HS-5 (cell line): ENCODE measurements at regions not wholly inside any gene's neighbourhood (a gene's known extent, or its start where the extent isn't known, plus 50 kb on each side); places are given as distances from the start of the nearest gene placed in this dataset.

Experiments used
- DNase-seq: peaks from one replicate; pipeline ENCODE4 v3.0.0-alpha.2; 2012; ENCODE audit warnings: low read depth

- no peak for DNase-seq
These were observed 447.6 kb upstream of the NETO1 start for GRCh38 chr18:73315381-73315780.

GRCh38 chr18:73313476-73313875, 445.7 kb upstream of the NETO1 start:
- no peak for DNase-seq

- no peak for DNase-seq
These were observed 428.9 kb upstream of the NETO1 start for GRCh38 chr18:73296686-73297085.

GRCh38 chr18:73292156-73292555, 424.4 kb upstream of the NETO1 start:
- no peak for DNase-seq

GRCh38 chr18:73288813-73289212, 421.0 kb upstream of the NETO1 start:
- no peak for DNase-seq

- DNase-seq, result no peak
These were observed 418.8 kb upstream of the NETO1 start for GRCh38 chr18:73286584-73286983.

- DNase-seq, result no peak
These were observed 416.0 kb upstream of the NETO1 start for GRCh38 chr18:73283788-73284187.

- DNase-seq, result no peak
These were observed 415.2 kb upstream of the NETO1 start for GRCh38 chr18:73283032-73283431.

- no peak for DNase-seq
These were observed 411.7 kb upstream of the NETO1 start for GRCh38 chr18:73279498-73279897.

GRCh38 chr18:73274812-73275621, 407.2 kb upstream of the NETO1 start:
- no peak for DNase-seq

- DNase-seq, result no peak
These were observed 403.3 kb upstream of the NETO1 start for GRCh38 chr18:73270920-73271634.

GRCh38 chr18:73264562-73264921, 396.8 kb upstream of the NETO1 start:
- no peak for DNase-seq

GRCh38 chr18:73261923-73262322, 394.1 kb upstream of the NETO1 start:
- no peak for DNase-seq

GRCh38 chr18:73261243-73261642, 393.5 kb upstream of the NETO1 start:
- DNase-seq, result no peak

- DNase-seq, result no peak
These were observed 390.7 kb upstream of the NETO1 start for GRCh38 chr18:73258375-73259087.

GRCh38 chr18:73254564-73254963, 386.8 kb upstream of the NETO1 start:
- DNase-seq, result no peak

- DNase-seq, result no peak
These were observed 381.2 kb upstream of the NETO1 start for GRCh38 chr18:73249030-73249429.

GRCh38 chr18:73246763-73247162, 379.0 kb upstream of the NETO1 start:
- no peak for DNase-seq

- no peak for DNase-seq
These were observed 377.6 kb upstream of the NETO1 start for GRCh38 chr18:73245345-73245744.

GRCh38 chr18:73244401-73244800, 376.6 kb upstream of the NETO1 start:
- DNase-seq, result no peak

GRCh38 chr18:73240899-73241298, 373.1 kb upstream of the NETO1 start:
- no peak for DNase-seq

GRCh38 chr18:73235921-73236320, 368.1 kb upstream of the NETO1 start:
- DNase-seq, result no peak

- DNase-seq, result peak; percentile 67
These were observed 367.7 kb upstream of the NETO1 start for GRCh38 chr18:73235491-73235890.
